PC-3 (cell line): ENCODE measurements at regions not wholly inside any gene's neighbourhood (a gene's known extent, or its start where the extent isn't known, plus 50 kb on each side); places are given as distances from the start of the nearest gene placed in this dataset.

Source experiments
- ATAC-seq: fragments of 200-7000 bp; cut with Tn5 transposase; 2 replicates; pipeline ENCODE4 v1.9.1; 2020; ENCODE audit warnings: mild to moderate bottlenecking, moderate library complexity
- BruUV-seq: library from RNA; stranded (reverse); fragments of 400-500 nt; replicated peaks from 2 replicates; lab custom pipeline; 2021; lab: Mats Ljungman, UMichigan
- CTCF ChIA-PET: fragments of 300-600 bp; sonication (Branson Sonifier 250); formaldehyde crosslinking; loops from one replicate; lab custom pipeline; 2022; ENCODE audit warnings: antibody characterized with exemption; lab: Charles Lee
- POLR2A ChIA-PET: fragments of 300-600 bp; sonication (Branson Sonifier 250); formaldehyde crosslinking; loops from one replicate; lab custom pipeline; 2022; ENCODE audit warnings: antibody characterized with exemption; ENCODE audit not compliant: unreplicated experiment; lab: Charles Lee
- DNase-seq: peaks from one replicate; pipeline ENCODE4 v3.0.0-alpha.2; 2015
- H2AFZ ChIP-seq: fragments of 300-600 bp; sonication (generic); 2 replicates; pipeline ENCODE4 v1.6.0; 2016; ENCODE audit warnings: antibody characterized with exemption, low read length
- H3F3A ChIP-seq: fragments of 300-600 bp; sonication (generic); one replicate; pipeline ENCODE4 v1.6.0; 2017; ENCODE audit warnings: antibody characterized with exemption, low read length, control low read depth, mild to moderate bottlenecking; ENCODE audit not compliant: unreplicated experiment
- H3K27ac ChIP-seq: fragments of 300-600 bp; sonication (generic); 2 replicates; pipeline ENCODE4 v1.5.1; 2016; ENCODE audit warnings: mild to moderate bottlenecking, low read length
- H3K27me3 ChIP-seq: fragments of 300-600 bp; sonication (generic); 2 replicates; pipeline ENCODE4 v1.6.1; 2016; ENCODE audit warnings: low read length, mixed read lengths
- H3K36me3 ChIP-seq: fragments of 300-600 bp; sonication (generic); 2 replicates; pipeline ENCODE4 v1.6.1; 2016; ENCODE audit warnings: low read depth, mixed run types, low read length, mixed read lengths
- H3K4me1 ChIP-seq: fragments of 300-600 bp; sonication (generic); 2 replicates; pipeline ENCODE4 v1.5.1; 2016; ENCODE audit warnings: low read length; ENCODE audit not compliant: insufficient read depth
- H3K4me2 ChIP-seq: fragments of 300-600 bp; sonication (generic); 2 replicates; pipeline ENCODE4 v1.6.0; 2016; ENCODE audit warnings: low read length
- H3K4me3 ChIP-seq: fragments of 300-600 bp; sonication (generic); 2 replicates; pipeline ENCODE4 v1.5.1; 2016; ENCODE audit warnings: mild to moderate bottlenecking, low read length, mixed read lengths
- H3K79me2 ChIP-seq: fragments of 300-600 bp; sonication (generic); 2 replicates; pipeline ENCODE4 v1.6.1; 2017; ENCODE audit warnings: low read length, mixed read lengths
- H3K9ac ChIP-seq: fragments of 300-600 bp; sonication (generic); 2 replicates; pipeline ENCODE4 v1.6.0; 2016; ENCODE audit warnings: mild to moderate bottlenecking, low read length
- H3K9me2 ChIP-seq: fragments of 300-600 bp; sonication (generic); replicated peaks from 2 replicates; pipeline ENCODE4 v1.6.1; 2016; ENCODE audit warnings: mixed run types, low read length, mixed read lengths
- H3K9me3 ChIP-seq: fragments of 300-600 bp; sonication (generic); 2 replicates; pipeline ENCODE4 v1.6.1; 2016; ENCODE audit warnings: low read length, mixed read lengths
- H4K20me1 ChIP-seq: fragments of 300-600 bp; sonication (generic); 2 replicates; pipeline ENCODE4 v1.6.1; 2016; ENCODE audit warnings: low read length, mixed read lengths
- EZH2 ChIP-seq: fragments of 300-600 bp; sonication (generic); IDR thresholded peaks from one replicate; pipeline ENCODE4 v1.6.1; 2017; ENCODE audit warnings: antibody characterized with exemption, mild to moderate bottlenecking, low read length; ENCODE audit not compliant: unreplicated experiment
- EZH2phosphoT487 ChIP-seq: fragments of 300-600 bp; sonication (generic); IDR thresholded peaks from 2 replicates; pipeline ENCODE4 v1.6.1; 2018; ENCODE audit warnings: mild to moderate bottlenecking, antibody characterized with exemption, low read length, borderline replicate concordance
- intact Hi-C: fragments of 100-400 bp; cut with micrococcal nuclease; formaldehyde crosslinking; loops from 2 replicates; pipeline ENCODE4 v1.9.0; 2023
- TF ChIP-seq, protein P1 (sequence below): fragments of 300-600 bp; sonication (generic); conservative IDR thresholded peaks from 2 replicates; pipeline ENCODE4 v1.5.1; 2017; ENCODE audit warnings: antibody characterized with exemption, low read depth, mild to moderate bottlenecking, low read length

- peaks cover 37% of the 10 kb centered on the region for H3K4me1 ChIP-seq
- H3K4me3 ChIP-seq = no peak overlapping the region
- H2AFZ ChIP-seq = peak overlapping the region; percentile 4; the same call in 1 of the 2 replicates
- no TSS peak for BruUV-seq
- no peaks in the 10 kb centered on the region for H4K20me1 ChIP-seq
- no peak for TF ChIP-seq EZH2phosphoT487
- TF ChIP-seq, protein P1, sequence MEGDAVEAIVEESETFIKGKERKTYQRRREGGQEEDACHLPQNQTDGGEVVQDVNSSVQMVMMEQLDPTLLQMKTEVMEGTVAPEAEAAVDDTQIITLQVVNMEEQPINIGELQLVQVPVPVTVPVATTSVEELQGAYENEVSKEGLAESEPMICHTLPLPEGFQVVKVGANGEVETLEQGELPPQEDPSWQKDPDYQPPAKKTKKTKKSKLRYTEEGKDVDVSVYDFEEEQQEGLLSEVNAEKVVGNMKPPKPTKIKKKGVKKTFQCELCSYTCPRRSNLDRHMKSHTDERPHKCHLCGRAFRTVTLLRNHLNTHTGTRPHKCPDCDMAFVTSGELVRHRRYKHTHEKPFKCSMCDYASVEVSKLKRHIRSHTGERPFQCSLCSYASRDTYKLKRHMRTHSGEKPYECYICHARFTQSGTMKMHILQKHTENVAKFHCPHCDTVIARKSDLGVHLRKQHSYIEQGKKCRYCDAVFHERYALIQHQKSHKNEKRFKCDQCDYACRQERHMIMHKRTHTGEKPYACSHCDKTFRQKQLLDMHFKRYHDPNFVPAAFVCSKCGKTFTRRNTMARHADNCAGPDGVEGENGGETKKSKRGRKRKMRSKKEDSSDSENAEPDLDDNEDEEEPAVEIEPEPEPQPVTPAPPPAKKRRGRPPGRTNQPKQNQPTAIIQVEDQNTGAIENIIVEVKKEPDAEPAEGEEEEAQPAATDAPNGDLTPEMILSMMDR = no peak
- no peak for TF ChIP-seq EZH2
- no peaks in the 10 kb centered on the region for H3K9me2 ChIP-seq
- peak overlapping the region; percentile 52 for H3K27ac ChIP-seq
- DNase-seq (peak; percentile 99), ATAC-seq (peak; percentile 98)
- no peaks in the 10 kb centered on the region for H3F3A ChIP-seq
- POLR2A ChIA-PET = interaction anchor here (0.5 kb wide), 1 partner anchor 248 kb away, joined by 3 read pairs; no protein-coding TSS in a partner anchor
- H3K27me3 ChIP-seq = no peaks in the 10 kb centered on the region
- intact Hi-C loops = loop anchor here (10.0 kb wide), 1 partner anchor 104 kb away; no protein-coding TSS in a partner anchor
- H3K4me2 ChIP-seq = peak overlapping the region; percentile 68
- H3K9me3 ChIP-seq = no peaks in the 10 kb centered on the region
- H3K36me3 ChIP-seq = no peaks in the 10 kb centered on the region
- CTCF ChIA-PET = interaction anchor here (0.5 to 1.2 kb wide), 2 partner anchors 67 to 1817 kb away, joined by 4 read pairs; no protein-coding TSS in a partner anchor
- no peak overlapping the region for H3K9ac ChIP-seq
- no peaks in the 10 kb centered on the region for H3K79me2 ChIP-seq
Measured at GRCh38 chr1:38138498-38139233, 92.1 kb upstream of the POU3F1 start.

GRCh38 chr1:38137164-38137563 lies 90.6 kb upstream of the POU3F1 start:
- TF ChIP-seq, protein P1 = no peak
- TF ChIP-seq EZH2phosphoT487 = no peak
- no peak for TF ChIP-seq EZH2
- CTCF ChIA-PET = no interaction called here
- Histone ChIP-seq H3K27me3 (no peaks in the 10 kb centered on the region), H3K4me2 (no peak overlapping the region), H3K9me2 (no peaks in the 10 kb centered on the region), H3K9me3 (no peaks in the 10 kb centered on the region), H3K9ac (no peak overlapping the region), H3K79me2 (no peaks in the 10 kb centered on the region), H4K20me1 (no peaks in the 10 kb centered on the region), H3K4me1 (peaks cover 37% of the 10 kb centered on the region), H3K4me3 (no peak overlapping the region), H3F3A (no peaks in the 10 kb centered on the region), H3K27ac (no peak overlapping the region), H2AFZ (no peak overlapping the region), H3K36me3 (no peaks in the 10 kb centered on the region)
- BruUV-seq = no TSS peak
- ATAC-seq (no peak), DNase-seq (no peak)
- intact Hi-C loops = loop anchor here (10.0 kb wide), 1 partner anchor 102 kb away; no protein-coding TSS in a partner anchor
- POLR2A ChIA-PET = interaction anchor here (0.5 kb wide), 1 partner anchor 109 kb away, joined by 3 read pairs; no protein-coding TSS in a partner anchor
